SK-N-SH (cell line): ENCODE measurements at regions not wholly inside any gene's neighbourhood (a gene's known extent, or its start where the extent isn't known, plus 50 kb on each side); places are given as distances from the start of the nearest gene placed in this dataset.
"Not testable (repeated sequence)": the region's sequence is repeated elsewhere in the genome, so short reads cannot be mapped to it uniquely, and the experiment has no call there.

ENCODE experiments used
- CTCF ChIA-PET: fragments of 300-600, 350-600 bp; formaldehyde crosslinking; extraction: SDS; loops from one replicate; lab custom pipeline; 2021; lab: Yijun Ruan, JAX
- POLR2A ChIA-PET: fragments of 350-600 bp; sonication (Branson Sonifier 250); formaldehyde crosslinking; extraction: SDS; loops from one replicate; lab custom pipeline; 2020; ENCODE audit warnings: antibody characterized with exemption, inconsistent platforms; lab: Yijun Ruan, JAX
- DNase-seq: peaks from one replicate; pipeline ENCODE4 v3.0.0; 2012
- H2AFZ ChIP-seq: fragments of 200-600 bp; sonication (generic); 2 replicates; pipeline ENCODE4 v1.8.1; 2016; ENCODE audit warnings: antibody characterized with exemption, mild to moderate bottlenecking, low read depth
- H3F3A ChIP-seq: fragments of 200-600 bp; sonication (generic); replicated peaks from 2 replicates; pipeline ENCODE3; 2016; ENCODE audit warnings: antibody characterized with exemption, mild to moderate bottlenecking; ENCODE audit not compliant: insufficient read depth
- H3K27ac ChIP-seq, 2 experiments: fragments of 200-500 bp in 1 of 2; fragments of 200-600 bp in 1 of 2; sonication (Bioruptor generic) in 1 of 2; sonication (generic), shearing (Covaris generic) in 1 of 2; 2 replicates each; pipeline versions ENCODE4 v1.5.1 to v1.6.1; 2014 to 2016; ENCODE audit warnings: low read depth in 2 of 2, inconsistent platforms in 1 of 2, low read length in 1 of 2, mild to moderate bottlenecking in 1 of 2, mixed read lengths in 1 of 2
- H3K27me3 ChIP-seq: fragments of 200-600 bp; sonication (generic), shearing (Covaris generic); 2 replicates; pipeline ENCODE4 v1.6.1; 2016; ENCODE audit warnings: mixed run types; ENCODE audit not compliant: insufficient read depth
- H3K36me3 ChIP-seq, 2 experiments: fragments of 200-500 bp in 1 of 2; fragments of 200-600 bp in 1 of 2; sonication (Bioruptor generic) in 1 of 2; sonication (generic) in 1 of 2; replicated peaks in 1 of 2; 2 replicates each; pipeline versions ENCODE3 to v1.5.1; 2014 to 2016; ENCODE audit warnings: low read length in 1 of 2, mild to moderate bottlenecking in 1 of 2; ENCODE audit not compliant: insufficient read depth in 2 of 2, control insufficient read depth in 1 of 2
- H3K4me1 ChIP-seq, 2 experiments: fragments of 200-500 bp in 1 of 2; fragments of 200-600 bp in 1 of 2; sonication (Bioruptor generic) in 1 of 2; sonication (generic), shearing (Covaris generic) in 1 of 2; 2 replicates each; pipeline versions ENCODE4 v1.5.1 to v1.6.1; 2014 to 2016; ENCODE audit warnings: low read depth in 1 of 2, low read length in 1 of 2, mixed run types in 1 of 2; ENCODE audit not compliant: insufficient read depth in 2 of 2, control insufficient read depth in 1 of 2
- H3K4me2 ChIP-seq: fragments of 200-600 bp; sonication (generic), shearing (Covaris generic); 2 replicates; pipeline ENCODE4 v1.6.1; 2017; ENCODE audit warnings: mixed run types
- H3K4me3 ChIP-seq, 2 experiments: fragments of 200-500 bp in 1 of 2; fragments of 200-600 bp in 1 of 2; sonication (Bioruptor generic) in 1 of 2; sonication (generic), shearing (Covaris generic) in 1 of 2; 2 replicates each; pipeline versions ENCODE4 v1.5.1 to v1.8.1; 2014 to 2016; ENCODE audit warnings: low read depth in 2 of 2, inconsistent platforms in 1 of 2, low read length in 1 of 2, mild to moderate bottlenecking in 1 of 2, mixed read lengths in 1 of 2, moderate library complexity in 1 of 2
- H3K79me2 ChIP-seq: fragments of 200-600 bp; sonication (generic); 2 replicates; pipeline ENCODE4 v1.8.1; 2017; ENCODE audit warnings: mild to moderate bottlenecking; ENCODE audit not compliant: insufficient read depth
- H3K9ac ChIP-seq: fragments of 200-600 bp; sonication (generic); 2 replicates; pipeline ENCODE4 v1.6.1; 2017; ENCODE audit warnings: mixed run types
- H3K9me2 ChIP-seq: fragments of 200-600 bp; sonication (generic); 2 replicates; pipeline ENCODE4 v1.6.1; 2017; ENCODE audit warnings: mixed run types
- H3K9me3 ChIP-seq: fragments of 200-600 bp; sonication (generic); 2 replicates; pipeline ENCODE4 v1.6.1; 2017; ENCODE audit warnings: mixed run types, mild to moderate bottlenecking, moderate library complexity
- H4K20me1 ChIP-seq: fragments of 200-600 bp; sonication (generic); 2 replicates; pipeline ENCODE4 v1.6.1; 2017; ENCODE audit warnings: mild to moderate bottlenecking, mixed run types; ENCODE audit not compliant: insufficient read depth
- EP300 ChIP-seq, 2 experiments: IDR thresholded peaks; 2 replicates each; pipeline versions ENCODE4 v1.4.0 to v1.6.1; 2012; ENCODE audit warnings: borderline replicate concordance in 1 of 2, low read depth in 1 of 2, low read length in 1 of 2
- FOXM1 ChIP-seq: IDR thresholded peaks from 2 replicates; pipeline ENCODE4 v1.4.0; 2012; ENCODE audit warnings: low read depth, mild to moderate bottlenecking
- GABPA ChIP-seq: IDR thresholded peaks from 2 replicates; pipeline ENCODE4 v1.4.0; 2012; ENCODE audit warnings: low read depth, mild to moderate bottlenecking
- JUND ChIP-seq: IDR thresholded peaks from 2 replicates; pipeline ENCODE4 v1.4.0; 2012
- NFIC ChIP-seq: IDR thresholded peaks from 2 replicates; pipeline ENCODE4 v1.4.0; 2012; ENCODE audit warnings: borderline replicate concordance
- RAD21 ChIP-seq: IDR thresholded peaks from 2 replicates; pipeline ENCODE4 v1.6.1; 2012; ENCODE audit warnings: mild to moderate bottlenecking, low read length
- RCOR1 ChIP-seq: fragments of 150-350 bp; IDR thresholded peaks from 2 replicates; pipeline ENCODE4 v1.6.1; 2017; ENCODE audit warnings: antibody characterized with exemption, low read length
- RFX5 ChIP-seq: IDR thresholded peaks from 2 replicates; pipeline ENCODE4 v1.6.1; 2012; ENCODE audit warnings: mild to moderate bottlenecking, improper control_type of control experiment, low read length
- SMC3 ChIP-seq: IDR thresholded peaks from 2 replicates; pipeline ENCODE4 v1.6.1; 2012; ENCODE audit warnings: low read depth, low read length, improper control_type of control experiment
- TAF1 ChIP-seq: IDR thresholded peaks from 2 replicates; pipeline ENCODE4 v1.6.1; 2012; ENCODE audit warnings: low read depth, mild to moderate bottlenecking, low read length, moderate library complexity, borderline replicate concordance
- TCF12 ChIP-seq: IDR thresholded peaks from 2 replicates; pipeline ENCODE4 v1.4.0; 2012
- TEAD4 ChIP-seq: IDR thresholded peaks from 2 replicates; pipeline ENCODE4 v1.4.0; 2012; ENCODE audit warnings: mild to moderate bottlenecking, borderline replicate concordance; ENCODE audit not compliant: insufficient read depth
- ZBTB33 ChIP-seq: IDR thresholded peaks from 2 replicates; pipeline ENCODE4 v1.4.0; 2012; ENCODE audit warnings: low read depth, borderline replicate concordance
- whole genome bisulfite sequencing: methylation state at CpG from one replicate; pipeline ENCODE4 v1.1.6; 2017; ENCODE audit warnings: low lambda C conversion rate; 5-methylcytosine and 5-hydroxymethylcytosine counted together
- TF ChIP-seq, protein P1 (sequence below): fragments of 200-600 bp; sonication (generic); IDR thresholded peaks from 2 replicates; pipeline ENCODE4 v1.6.1; 2017; ENCODE audit warnings: antibody characterized with exemption, mild to moderate bottlenecking, moderate library complexity
- TF ChIP-seq, protein P2 (sequence below): fragments of 150-350 bp; IDR thresholded peaks from 2 replicates; pipeline ENCODE4 v1.6.1; 2016; ENCODE audit warnings: mild to moderate bottlenecking, low read depth, low read length

DNA sequence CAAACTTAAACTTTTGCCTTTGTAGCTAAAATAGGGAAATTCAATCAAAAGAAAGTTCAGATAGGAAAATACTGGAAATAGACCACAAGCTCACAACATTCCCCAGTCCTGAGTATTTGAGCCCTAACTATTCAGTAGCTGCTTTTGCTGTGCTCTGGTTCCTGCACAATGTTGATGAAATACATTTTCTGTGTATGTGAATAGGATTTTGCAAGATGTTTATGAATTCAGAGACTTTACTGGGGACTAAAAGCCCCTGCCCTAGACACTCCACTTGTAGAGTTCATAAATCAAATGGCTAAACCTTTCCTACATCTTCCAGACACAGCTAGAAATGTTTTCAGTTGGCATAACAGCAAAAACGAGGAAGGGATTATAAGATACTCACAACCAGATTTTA is 105.9 kb downstream of the FBXO8 start:
- DNase-seq = no peak
- H3K4me1 ChIP-seq = peaks cover 0 to 2% of the 10 kb centered on the region in 2 experiments; a peak in 2 of 4 replicates
- no peak overlapping the region; a peak in 1 of 4 replicates for H3K27ac ChIP-seq
- POLR2A ChIA-PET = interaction anchor here (1.5 kb wide), 1 partner anchor 13 kb away, joined by 4 read pairs; no protein-coding TSS in a partner anchor
- no peak overlapping the region for H3K9ac ChIP-seq
- CTCF ChIA-PET = interaction anchor here (1.0 to 1.6 kb wide), 4 partner anchors 9 to 141 kb away, joined by 3 to 7 read pairs (median 4); no protein-coding TSS in a partner anchor
- no peaks in the 10 kb centered on the region for H3F3A ChIP-seq
- H3K4me3 ChIP-seq = no peak overlapping the region
- H3K9me2 ChIP-seq = no peaks in the 10 kb centered on the region
- no peaks in the 10 kb centered on the region for H3K9me3 ChIP-seq
- no peak overlapping the region for H3K4me2 ChIP-seq
- 46% methylated on average over 1 of the region's 1 CpG for WGBS
- H2AFZ ChIP-seq = no peak overlapping the region
- no peaks in the 10 kb centered on the region for H4K20me1 ChIP-seq
- TF ChIP-seq NFIC (no peak), SMC3 (no peak), TCF12 (no peak), GABPA (no peak), FOXM1 (no peak), RAD21 (no peak), TAF1 (no peak)
- TF ChIP-seq, protein P1, sequence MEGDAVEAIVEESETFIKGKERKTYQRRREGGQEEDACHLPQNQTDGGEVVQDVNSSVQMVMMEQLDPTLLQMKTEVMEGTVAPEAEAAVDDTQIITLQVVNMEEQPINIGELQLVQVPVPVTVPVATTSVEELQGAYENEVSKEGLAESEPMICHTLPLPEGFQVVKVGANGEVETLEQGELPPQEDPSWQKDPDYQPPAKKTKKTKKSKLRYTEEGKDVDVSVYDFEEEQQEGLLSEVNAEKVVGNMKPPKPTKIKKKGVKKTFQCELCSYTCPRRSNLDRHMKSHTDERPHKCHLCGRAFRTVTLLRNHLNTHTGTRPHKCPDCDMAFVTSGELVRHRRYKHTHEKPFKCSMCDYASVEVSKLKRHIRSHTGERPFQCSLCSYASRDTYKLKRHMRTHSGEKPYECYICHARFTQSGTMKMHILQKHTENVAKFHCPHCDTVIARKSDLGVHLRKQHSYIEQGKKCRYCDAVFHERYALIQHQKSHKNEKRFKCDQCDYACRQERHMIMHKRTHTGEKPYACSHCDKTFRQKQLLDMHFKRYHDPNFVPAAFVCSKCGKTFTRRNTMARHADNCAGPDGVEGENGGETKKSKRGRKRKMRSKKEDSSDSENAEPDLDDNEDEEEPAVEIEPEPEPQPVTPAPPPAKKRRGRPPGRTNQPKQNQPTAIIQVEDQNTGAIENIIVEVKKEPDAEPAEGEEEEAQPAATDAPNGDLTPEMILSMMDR = no peak
- H3K79me2 ChIP-seq = no peaks in the 10 kb centered on the region
- no peaks in the 10 kb centered on the region for H3K36me3 ChIP-seq
- H3K27me3 ChIP-seq = no peaks in the 10 kb centered on the region

GRCh38 chr4:174175836-174176235 is 107.6 kb downstream of the FBXO8 start:
- 94% methylated on average over 4 of the region's 4 CpGs for WGBS
- POLR2A ChIA-PET, H3K79me2 ChIP-seq, DNase-seq, H3K27ac ChIP-seq, H3K27me3 ChIP-seq, H3K4me3 ChIP-seq, H4K20me1 ChIP-seq, H3K4me1 ChIP-seq, H3F3A ChIP-seq, H3K4me2 ChIP-seq, H3K9me3 ChIP-seq, H3K9me2 ChIP-seq, H3K9ac ChIP-seq, H3K36me3 ChIP-seq, H2AFZ ChIP-seq, CTCF ChIA-PET: not testable (repeated sequence)

- no peak for DNase-seq
- WGBS = 68% methylated on average over 1 of the region's 1 CpG
- POLR2A ChIA-PET = no interaction called here
- 0 out of 2 replicates have a peak, but pooled peaks have one; percentile 17 for TF ChIP-seq JUND
- peak; percentile 68; the same call in 1 of the 2 replicates for TF ChIP-seq TEAD4
- TF ChIP-seq, protein P2, sequence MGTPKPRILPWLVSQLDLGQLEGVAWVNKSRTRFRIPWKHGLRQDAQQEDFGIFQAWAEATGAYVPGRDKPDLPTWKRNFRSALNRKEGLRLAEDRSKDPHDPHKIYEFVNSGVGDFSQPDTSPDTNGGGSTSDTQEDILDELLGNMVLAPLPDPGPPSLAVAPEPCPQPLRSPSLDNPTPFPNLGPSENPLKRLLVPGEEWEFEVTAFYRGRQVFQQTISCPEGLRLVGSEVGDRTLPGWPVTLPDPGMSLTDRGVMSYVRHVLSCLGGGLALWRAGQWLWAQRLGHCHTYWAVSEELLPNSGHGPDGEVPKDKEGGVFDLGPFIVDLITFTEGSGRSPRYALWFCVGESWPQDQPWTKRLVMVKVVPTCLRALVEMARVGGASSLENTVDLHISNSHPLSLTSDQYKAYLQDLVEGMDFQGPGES = no peak
- TF ChIP-seq RFX5 = no peak
- TF ChIP-seq RCOR1 = no peak
- TF ChIP-seq TCF12 = peak; percentile 92
- TF ChIP-seq RAD21 = no peak
- peak; percentile 41 to 47; a peak in 2 of 4 replicates for TF ChIP-seq EP300 (IDR thresholded peaks at IDR 0.05; ENCODE audit: borderline replicate concordance in 1 of 2, low read depth in 1 of 2, low read length in 1 of 2)
- peak; percentile 32; the same call in 1 of the 2 replicates for TF ChIP-seq ZBTB33
- TF ChIP-seq, protein P1 = no peak
Observed at GRCh38 chr4:174173360-174173759, 110.1 kb downstream of the FBXO8 start.

More at GRCh38 chr4:174173360-174173759, 110.1 kb downstream of the FBXO8 start:
- H3K36me3 ChIP-seq = no peaks in the 10 kb centered on the region
- CTCF ChIA-PET = interaction anchor here (1.0 to 1.3 kb wide), 3 partner anchors 8 to 145 kb away, joined by 3 read pairs; no protein-coding TSS in a partner anchor
- H3K9me3 ChIP-seq = no peaks in the 10 kb centered on the region
- H3K9me2 ChIP-seq = no peaks in the 10 kb centered on the region
- peaks cover 0 to 6% of the 10 kb centered on the region in 2 experiments; a peak in 2 of 4 replicates for H3K4me1 ChIP-seq
- H3K4me3 ChIP-seq = no peak overlapping the region
- no peaks in the 10 kb centered on the region for H4K20me1 ChIP-seq
- no peak overlapping the region for H3K4me2 ChIP-seq
- no peak overlapping the region for H2AFZ ChIP-seq
- peak overlapping the region in 1 of 2 experiments; percentile 58; a peak in 2 of 4 replicates for H3K27ac ChIP-seq
- H3K79me2 ChIP-seq = no peaks in the 10 kb centered on the region
- no peaks in the 10 kb centered on the region for H3K27me3 ChIP-seq
- no peaks in the 10 kb centered on the region for H3F3A ChIP-seq
- H3K9ac ChIP-seq = no peak overlapping the region
